GM20000 (cell line): ENCODE measurements at regions not wholly inside any gene's neighbourhood (a gene's known extent, or its start where the extent isn't known, plus 50 kb on each side); places are given as distances from the start of the nearest gene placed in this dataset.

Source experiments
- DNase-seq: peaks from one replicate; pipeline ENCODE4 v3.0.0; 2012; ENCODE audit warnings: low spot score
- TF ChIP-seq, protein P1 (sequence below): IDR thresholded peaks from 2 replicates; pipeline ENCODE4 v1.5.1; 2012; ENCODE audit warnings: mild to moderate bottlenecking, control low read depth; ENCODE audit errors: extremely low read depth, missing control alignments

DNA sequence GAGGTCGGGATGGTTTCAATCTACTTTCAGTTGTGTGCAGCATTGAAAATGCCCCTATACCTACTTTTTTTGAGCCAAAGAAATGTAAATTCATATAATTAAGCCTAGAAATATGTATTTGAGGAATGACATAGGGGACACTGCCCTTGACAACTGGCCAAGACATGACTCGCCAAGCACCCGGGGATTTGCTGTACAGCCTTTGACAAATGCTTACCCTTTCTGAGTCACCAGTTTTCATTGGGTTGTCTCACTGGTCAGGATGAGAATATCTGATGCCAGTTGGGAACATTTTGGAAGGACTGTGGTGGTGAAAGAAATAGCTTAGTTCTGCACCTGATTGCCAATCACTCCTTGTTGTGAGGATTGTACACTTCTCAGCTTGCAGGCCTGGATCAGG lies 166.8 kb upstream of the HABP2 start:
- TF ChIP-seq, protein P1, sequence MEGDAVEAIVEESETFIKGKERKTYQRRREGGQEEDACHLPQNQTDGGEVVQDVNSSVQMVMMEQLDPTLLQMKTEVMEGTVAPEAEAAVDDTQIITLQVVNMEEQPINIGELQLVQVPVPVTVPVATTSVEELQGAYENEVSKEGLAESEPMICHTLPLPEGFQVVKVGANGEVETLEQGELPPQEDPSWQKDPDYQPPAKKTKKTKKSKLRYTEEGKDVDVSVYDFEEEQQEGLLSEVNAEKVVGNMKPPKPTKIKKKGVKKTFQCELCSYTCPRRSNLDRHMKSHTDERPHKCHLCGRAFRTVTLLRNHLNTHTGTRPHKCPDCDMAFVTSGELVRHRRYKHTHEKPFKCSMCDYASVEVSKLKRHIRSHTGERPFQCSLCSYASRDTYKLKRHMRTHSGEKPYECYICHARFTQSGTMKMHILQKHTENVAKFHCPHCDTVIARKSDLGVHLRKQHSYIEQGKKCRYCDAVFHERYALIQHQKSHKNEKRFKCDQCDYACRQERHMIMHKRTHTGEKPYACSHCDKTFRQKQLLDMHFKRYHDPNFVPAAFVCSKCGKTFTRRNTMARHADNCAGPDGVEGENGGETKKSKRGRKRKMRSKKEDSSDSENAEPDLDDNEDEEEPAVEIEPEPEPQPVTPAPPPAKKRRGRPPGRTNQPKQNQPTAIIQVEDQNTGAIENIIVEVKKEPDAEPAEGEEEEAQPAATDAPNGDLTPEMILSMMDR, result no peak
- DNase-seq, result no peak

DNA sequence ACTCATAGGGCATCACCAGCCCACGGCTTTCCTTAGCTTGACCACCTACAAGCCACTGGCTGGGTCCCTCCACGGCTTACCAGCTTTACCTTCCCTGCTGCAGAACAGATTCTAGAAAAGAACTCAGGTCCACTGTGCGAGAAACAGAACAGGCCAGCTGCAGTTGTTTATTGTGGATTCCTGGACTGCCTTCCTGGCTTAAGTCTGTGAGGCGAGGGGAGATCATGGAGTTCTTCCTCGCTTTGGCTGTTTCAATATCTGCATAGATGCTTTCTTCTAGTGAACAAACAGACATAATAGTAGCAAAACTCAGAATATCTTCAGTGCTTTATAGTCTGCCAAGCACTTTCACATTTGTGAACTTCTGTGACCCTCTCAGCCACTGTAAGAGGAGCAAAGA lies 162.9 kb upstream of the HABP2 start:
- TF ChIP-seq, protein P1, result no peak
- no peak for DNase-seq

DNA sequence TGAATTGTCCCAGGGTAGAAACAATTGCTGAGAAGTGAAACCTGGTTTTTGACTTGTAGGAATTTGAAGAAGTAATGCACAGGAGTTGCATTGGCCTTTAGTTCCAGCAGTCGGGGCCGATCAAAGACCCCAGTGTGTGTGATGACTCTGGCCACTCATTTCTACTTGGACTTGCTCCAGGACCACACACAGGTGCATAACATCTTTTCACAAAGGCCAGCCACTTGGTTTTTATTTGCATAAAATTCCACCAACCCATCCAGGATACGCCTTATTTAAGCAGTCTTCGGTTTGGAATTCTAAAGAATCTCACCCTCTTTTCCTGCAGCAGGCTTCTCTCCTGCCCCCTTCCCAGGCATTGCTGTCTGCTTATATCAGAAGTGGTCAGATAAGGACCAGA lies 162.0 kb upstream of the HABP2 start:
- no peak for DNase-seq
- TF ChIP-seq, protein P1, result no peak

DNA sequence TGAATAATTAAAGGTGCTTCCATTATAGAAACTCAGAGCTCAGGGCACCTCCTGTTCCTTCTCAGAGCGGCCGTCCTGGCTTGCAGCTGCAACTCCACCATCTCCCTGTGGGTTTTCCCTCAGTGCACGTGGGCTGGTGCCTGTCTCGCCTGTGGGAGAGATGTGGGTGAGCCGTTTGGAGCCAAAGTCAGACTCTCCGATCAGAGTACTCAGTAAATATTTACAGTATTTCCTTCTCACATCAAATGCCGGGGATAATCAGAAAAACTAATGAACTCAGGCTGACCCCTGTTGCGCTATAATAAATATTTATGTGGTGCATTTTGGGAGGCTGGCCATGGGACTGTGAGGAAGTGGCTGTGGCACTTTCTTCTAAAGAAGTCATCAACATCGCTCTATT lies 155.8 kb upstream of the HABP2 start:
- no peak for DNase-seq
- TF ChIP-seq, protein P1, result no peak

DNA sequence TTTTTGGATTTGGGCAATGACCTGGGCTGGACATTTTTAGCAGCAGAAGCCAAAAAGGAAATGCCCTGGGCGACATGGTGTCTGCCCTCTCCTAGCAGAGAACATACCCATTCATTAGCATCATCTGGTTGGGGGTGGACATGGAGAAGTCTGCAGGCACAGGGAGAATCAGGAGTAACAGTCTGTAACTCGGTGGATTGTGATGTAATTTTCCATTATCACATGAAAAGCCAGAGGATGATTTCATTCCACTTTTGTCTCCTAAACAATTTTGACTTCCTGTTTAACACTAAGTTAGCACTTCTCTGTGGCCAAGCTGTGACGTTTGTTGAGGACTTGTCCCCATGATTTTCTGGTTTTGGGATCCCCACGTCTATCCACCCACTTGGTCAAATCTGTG lies 153.8 kb upstream of the HABP2 start:
- no peak for DNase-seq

DNA sequence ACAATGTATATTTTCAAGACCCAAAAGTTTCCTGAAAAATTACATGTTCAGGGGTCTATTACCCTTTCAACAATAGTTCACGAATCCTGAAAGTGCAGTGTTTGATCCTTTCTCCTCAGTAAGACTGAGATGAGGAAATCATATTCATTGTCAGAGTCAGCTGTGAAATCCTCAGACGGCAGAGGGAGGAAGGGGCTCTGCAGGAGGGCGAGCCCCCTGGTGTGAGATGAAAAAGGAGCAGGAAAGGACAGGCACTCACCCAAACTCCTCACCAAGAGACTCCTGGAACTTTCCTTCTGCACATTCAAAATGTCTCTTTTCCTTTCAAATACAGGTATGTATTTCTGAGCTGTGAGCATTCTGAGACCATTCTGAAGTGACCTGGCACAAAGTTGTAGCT lies 150.3 kb upstream of the HABP2 start:
- TF ChIP-seq, protein P1, result no peak
- DNase-seq, result no peak

More for the DNA sequence above, 153.8 kb upstream of the HABP2 start:
- TF ChIP-seq, protein P1, result no peak

DNA sequence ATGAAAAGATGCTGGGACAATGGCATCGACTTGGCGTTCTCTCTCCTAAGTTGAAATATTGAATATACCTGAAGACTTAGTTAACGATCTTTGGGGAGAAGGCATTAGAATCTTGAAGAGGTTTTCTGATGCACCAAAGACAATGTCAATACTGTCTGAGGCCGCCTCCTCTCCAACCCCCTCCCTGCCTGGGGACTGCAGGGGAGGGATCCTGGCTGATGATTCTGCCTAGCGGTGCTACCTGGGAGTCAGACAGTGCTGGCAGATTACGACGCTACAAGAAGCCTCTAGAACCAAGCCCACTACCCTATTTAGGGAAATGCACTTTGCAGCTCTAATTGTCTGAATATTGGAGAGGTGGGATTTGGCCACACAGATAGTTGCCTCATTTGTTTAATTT lies 145.6 kb upstream of the HABP2 start:
- no peak for DNase-seq
- TF ChIP-seq, protein P1, result no peak

DNA sequence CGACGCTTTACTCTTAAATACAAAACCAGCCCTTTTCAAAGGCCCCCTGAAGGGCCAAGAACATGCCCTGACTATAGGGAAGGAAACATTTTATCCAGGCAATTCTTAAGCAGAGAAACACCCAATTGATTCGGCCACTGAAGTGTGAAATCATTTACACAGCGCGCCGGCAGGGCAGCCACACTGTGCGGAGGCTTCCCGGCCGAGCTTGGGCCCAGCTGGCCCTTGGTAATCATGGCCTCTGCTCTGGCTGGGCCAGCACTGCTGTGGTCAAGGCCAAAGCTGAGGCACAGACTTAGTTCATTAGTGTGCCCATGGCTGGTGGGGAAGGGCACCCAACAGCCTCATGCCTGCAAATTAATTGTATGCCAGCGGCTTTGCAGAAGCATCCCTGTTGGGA lies 143.7 kb upstream of the HABP2 start:
- TF ChIP-seq, protein P1, result no peak
- DNase-seq, result no peak
